Body of pancreas (tissue), 4 donors: ENCODE measurements at regions not wholly inside any gene's neighbourhood (a gene's known extent, or its start where the extent isn't known, plus 50 kb on each side); places are given as distances from the start of the nearest gene placed in this dataset.

Experiments
- ATAC-seq: fragments of 150-250 bp; one replicate; pipeline ENCODE4 v1.9.1; 2016
- DNase-seq, 4 donors: peaks; one replicate each; pipeline ENCODE4 v3.0.0-alpha.2; 2019
- H3K27ac ChIP-seq, 4 donors: fragments of 200-600 bp; sonication (generic); 1 replicate in 3 of 4; 2 replicates in 1 of 4; pipeline versions ENCODE4 v1.5.1 to v1.6.1; 2016 to 2019; ENCODE audit warnings: mild to moderate bottlenecking in 1 of 4, mixed read lengths in 1 of 4, moderate library complexity in 1 of 4
- H3K27me3 ChIP-seq, 2 donors: fragments of 200-600 bp; sonication (generic); one replicate each; pipeline ENCODE4 v1.6.0; 2016; ENCODE audit warnings: mild to moderate bottlenecking in 1 of 2
- H3K36me3 ChIP-seq, 2 donors: fragments of 200-600 bp; sonication (generic); replicated peaks in 1 of 2; 2 replicates each; pipeline ENCODE4 v1.5.1; 2016; ENCODE audit warnings: low read depth in 2 of 2; ENCODE audit not compliant: insufficient read depth in 1 of 2
- H3K4me1 ChIP-seq: fragments of 200-600 bp; sonication (generic); one replicate; pipeline ENCODE4 v1.6.0; 2016
- H3K4me3 ChIP-seq, 2 donors: fragments of 200-600 bp; sonication (generic); 1 replicate in 1 of 2; 2 replicates in 1 of 2; pipeline ENCODE4 v1.5.1; 2016 to 2019
- H3K9me3 ChIP-seq, 3 donors: fragments of 200-600 bp; sonication (generic); 1 replicate in 2 of 3; 2 replicates in 1 of 3; pipeline ENCODE4 v1.5.1; 2016
- CTCF ChIP-seq, 7 experiments: fragments of 450-650 bp in 4 of 7; fragments of 200-600 bp in 3 of 7; sonication (generic) in 3 of 7; IDR thresholded peaks; one replicate each; pipeline ENCODE4 v1.5.1; 2016 to 2019; ENCODE audit warnings: antibody characterized with exemption in 7 of 7
- POLR2A ChIP-seq, 3 donors: fragments of 450-650 bp; IDR thresholded peaks; one replicate each; pipeline ENCODE4 v1.6.1; 2016; ENCODE audit warnings: antibody characterized with exemption in 3 of 3, mild to moderate bottlenecking in 2 of 3
- WGBS, 2 donors: methylation state at CpG; one replicate each; pipeline ENCODE4 v1.1.5; 2017; 5-methylcytosine and 5-hydroxymethylcytosine counted together
- intact Hi-C: fragments of 100-400 bp; cut with DNase I; formaldehyde crosslinking; loops from one replicate; pipeline ENCODE4 v1.15.1; 2023

GRCh38 chr16:49964316-49964715 is 60.7 kb upstream of the CNEP1R1 start:
- Histone ChIP-seq H3K36me3 (no peaks in the 10 kb centered on the region), H3K9me3 (no peaks in the 10 kb centered on the region), H3K27me3 (no peaks in the 10 kb centered on the region), H3K27ac (no peak overlapping the region), H3K4me1 (no peaks in the 10 kb centered on the region), H3K4me3 (no peak overlapping the region)
- intact Hi-C loops = no loop called here
- DNase-seq (no peak), ATAC-seq (no peak)
- 69 to 77% methylated on average over 4 of the region's 4 CpGs for WGBS, 2 donors
- TF ChIP-seq CTCF (IDR thresholded peaks at IDR 0.05) (no peak), POLR2A (IDR thresholded peaks at IDR 0.05) (no peak)

DNA sequence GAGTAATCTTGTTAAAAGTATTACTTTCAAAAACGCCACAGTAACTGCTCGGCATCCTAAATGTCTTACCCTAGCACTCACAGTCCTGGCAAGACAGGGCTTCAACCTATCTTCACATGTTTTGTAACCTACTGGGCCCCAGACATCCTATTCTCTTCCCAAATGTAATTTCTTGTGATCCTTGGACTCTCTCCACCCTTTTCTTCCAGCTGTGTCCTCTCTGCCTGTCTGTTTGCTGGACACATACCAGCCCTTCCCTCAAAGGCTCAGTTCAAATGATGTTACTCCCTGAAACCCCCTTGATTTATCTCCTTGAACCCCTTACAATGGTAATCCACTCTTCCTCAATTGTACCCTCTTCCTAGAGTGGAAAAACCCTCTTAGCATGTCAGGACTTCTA is 60.1 kb upstream of the CNEP1R1 start:
- intact Hi-C loops = no loop called here
- Histone ChIP-seq H3K27me3 (no peaks in the 10 kb centered on the region), H3K36me3 (no peaks in the 10 kb centered on the region), H3K4me1 (no peaks in the 10 kb centered on the region), H3K27ac (no peak overlapping the region), H3K4me3 (no peak overlapping the region), H3K9me3 (no peaks in the 10 kb centered on the region)
- ATAC-seq = no peak
- TF ChIP-seq CTCF (IDR thresholded peaks at IDR 0.05) (no peak), POLR2A (IDR thresholded peaks at IDR 0.05) (no peak)
- WGBS, 2 donors = 81 to 88% methylated on average over 2 of the region's 2 CpGs
- no peak for DNase-seq

GRCh38 chr16:49967012-49967559 is 57.9 kb upstream of the CNEP1R1 start:
- Histone ChIP-seq H3K27ac (no peak overlapping the region), H3K27me3 (no peaks in the 10 kb centered on the region), H3K9me3 (no peaks in the 10 kb centered on the region), H3K36me3 (no peaks in the 10 kb centered on the region), H3K4me1 (no peaks in the 10 kb centered on the region), H3K4me3 (no peak overlapping the region)
- no peak for ATAC-seq
- intact Hi-C loops = no loop called here
- TF ChIP-seq CTCF (IDR thresholded peaks at IDR 0.05) (no peak), POLR2A (IDR thresholded peaks at IDR 0.05) (no peak)
- no peak for DNase-seq
- 57 to 68% methylated on average over 5 to 6 of the region's 6 CpGs for WGBS, 2 donors

DNA sequence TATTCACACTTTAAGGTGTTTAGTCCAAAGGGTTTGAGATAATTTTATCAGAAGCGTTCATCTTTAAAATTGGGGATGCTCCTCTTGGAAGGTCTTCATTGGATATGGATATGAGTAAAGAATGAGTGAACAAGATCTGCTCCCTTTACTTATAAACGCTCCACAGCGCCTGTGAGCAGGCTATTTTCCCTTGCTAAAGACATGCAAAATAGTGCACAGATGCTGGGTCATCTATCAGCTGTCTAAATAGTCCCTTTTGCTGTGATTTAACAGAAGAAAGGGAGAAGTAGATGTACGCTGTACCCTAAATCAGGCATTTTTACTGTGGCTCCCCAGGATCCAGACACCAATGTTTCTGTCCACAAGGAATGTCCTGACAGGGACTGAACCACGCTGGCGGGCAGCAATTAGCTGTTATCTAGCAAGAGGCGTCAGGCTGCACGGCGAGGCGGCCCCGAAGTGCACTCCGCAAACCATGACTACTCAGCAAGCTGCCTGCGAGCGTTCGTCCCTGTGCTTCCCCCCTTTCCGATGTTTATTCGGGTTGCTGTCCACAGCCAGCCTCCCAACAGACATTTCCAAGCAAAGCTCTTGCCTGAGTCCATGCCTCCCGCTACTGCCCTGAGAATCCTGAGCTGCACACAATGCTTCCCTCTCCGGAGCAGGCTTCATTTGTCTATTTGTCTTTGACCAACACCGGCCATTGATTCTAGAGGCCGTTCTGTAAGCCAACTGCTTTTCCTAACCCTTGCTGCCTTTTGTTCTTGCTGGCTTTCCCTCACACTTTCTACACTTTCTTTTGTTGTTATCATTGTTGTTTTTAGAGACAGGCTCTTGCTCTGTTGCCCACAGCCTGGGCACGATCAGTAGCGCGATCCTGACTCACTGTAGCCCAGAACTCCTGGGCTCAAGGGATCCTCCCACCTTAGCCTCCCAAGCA is 55.7 kb upstream of the CNEP1R1 start:
- DNase-seq (peak in 1 of 4 donors; percentile 6), ATAC-seq (no peak)
- Histone ChIP-seq H3K27me3 (no peaks in the 10 kb centered on the region), H3K4me1 (no peaks in the 10 kb centered on the region), H3K36me3 (no peaks in the 10 kb centered on the region), H3K9me3 (no peaks in the 10 kb centered on the region), H3K27ac (no peak overlapping the region), H3K4me3 (no peak overlapping the region)
- no peak for TF ChIP-seq POLR2A (IDR thresholded peaks at IDR 0.05)
- TF ChIP-seq CTCF (IDR thresholded peaks at IDR 0.05) = no peak
- intact Hi-C loops = no loop called here
- WGBS, 2 donors = 20 to 27% methylated on average over 21 to 24 of the region's 24 CpGs
